ENCODE measurements at regions not wholly inside any gene's neighbourhood (a gene's known extent, or its start where the extent isn't known, plus 50 kb on each side); places are given as distances from the start of the nearest gene placed in this dataset.

GRCh38 chr2:2448178-2448577 lies 117.1 kb upstream of the MYT1L start:
- TF ChIP-seq EZH2 (IDR thresholded peaks at IDR 0.05; ENCODE audit: borderline replicate concordance) (no peak), CTCF (IDR thresholded peaks at IDR 0.05; ENCODE audit: poor library complexity) (no peak), EZH2phosphoT487 (IDR thresholded peaks at IDR 0.05; ENCODE audit: low read depth, severe bottlenecking, unreplicated experiment) (no peak)
